ENCODE measurements at regions not wholly inside any gene's neighbourhood (a gene's known extent, or its start where the extent isn't known, plus 50 kb on each side); places are given as distances from the start of the nearest gene placed in this dataset.

GRCh38 chr1:87202922-87203655, 125.6 kb upstream of the LMO4 start:
- no peak for TF ChIP-seq CREB1 (CRISPR knock-in tag; IDR thresholded peaks at IDR 0.05; ENCODE audit: low read depth)
- TF ChIP-seq, protein P1, sequence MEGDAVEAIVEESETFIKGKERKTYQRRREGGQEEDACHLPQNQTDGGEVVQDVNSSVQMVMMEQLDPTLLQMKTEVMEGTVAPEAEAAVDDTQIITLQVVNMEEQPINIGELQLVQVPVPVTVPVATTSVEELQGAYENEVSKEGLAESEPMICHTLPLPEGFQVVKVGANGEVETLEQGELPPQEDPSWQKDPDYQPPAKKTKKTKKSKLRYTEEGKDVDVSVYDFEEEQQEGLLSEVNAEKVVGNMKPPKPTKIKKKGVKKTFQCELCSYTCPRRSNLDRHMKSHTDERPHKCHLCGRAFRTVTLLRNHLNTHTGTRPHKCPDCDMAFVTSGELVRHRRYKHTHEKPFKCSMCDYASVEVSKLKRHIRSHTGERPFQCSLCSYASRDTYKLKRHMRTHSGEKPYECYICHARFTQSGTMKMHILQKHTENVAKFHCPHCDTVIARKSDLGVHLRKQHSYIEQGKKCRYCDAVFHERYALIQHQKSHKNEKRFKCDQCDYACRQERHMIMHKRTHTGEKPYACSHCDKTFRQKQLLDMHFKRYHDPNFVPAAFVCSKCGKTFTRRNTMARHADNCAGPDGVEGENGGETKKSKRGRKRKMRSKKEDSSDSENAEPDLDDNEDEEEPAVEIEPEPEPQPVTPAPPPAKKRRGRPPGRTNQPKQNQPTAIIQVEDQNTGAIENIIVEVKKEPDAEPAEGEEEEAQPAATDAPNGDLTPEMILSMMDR (conservative IDR thresholded peaks at IDR 0.05; ENCODE audit: low read depth in 2 of 2) = no peak
- no peak for TF ChIP-seq EZH2 (IDR thresholded peaks at IDR 0.05; ENCODE audit: low read depth, unreplicated experiment)

Measured in GM23338 (cell line).